ENCODE measurements at regions not wholly inside any gene's neighbourhood (a gene's known extent, or its start where the extent isn't known, plus 50 kb on each side); places are given as distances from the start of the nearest gene placed in this dataset.

- H3K27ac ChIP-seq: no peak overlapping the region
- no peaks in the 10 kb centered on the region for H4K20me1 ChIP-seq (ENCODE audit: insufficient read depth)
- no peak for TF ChIP-seq CTCF (conservative IDR thresholded peaks at IDR 0.05; ENCODE audit: low read depth, low read length)
- H3K4me2 ChIP-seq: no peak overlapping the region
- no peaks in the 10 kb centered on the region for H3K36me3 ChIP-seq (ENCODE audit: insufficient read depth)
- H3K79me2 ChIP-seq (ENCODE audit: insufficient read depth, low read depth): no peaks in the 10 kb centered on the region
- H3K9ac ChIP-seq: no peak overlapping the region
- no peak overlapping the region for H2AFZ ChIP-seq (ENCODE audit: low read depth)
- H3K27me3 ChIP-seq (ENCODE audit: insufficient read depth, low read depth): no peaks in the 10 kb centered on the region
- H3K4me1 ChIP-seq (ENCODE audit: low read depth, poor library complexity, severe bottlenecking): peaks cover 10% of the 10 kb centered on the region
- H3K4me3 ChIP-seq (IDR thresholded peaks at IDR 0.05; ENCODE audit: insufficient read depth, low read depth, low read length): no peak overlapping the region
These were observed 270.0 kb upstream of the JAG1 start for GRCh38 chr20:10943686-10944265.

DNA sequence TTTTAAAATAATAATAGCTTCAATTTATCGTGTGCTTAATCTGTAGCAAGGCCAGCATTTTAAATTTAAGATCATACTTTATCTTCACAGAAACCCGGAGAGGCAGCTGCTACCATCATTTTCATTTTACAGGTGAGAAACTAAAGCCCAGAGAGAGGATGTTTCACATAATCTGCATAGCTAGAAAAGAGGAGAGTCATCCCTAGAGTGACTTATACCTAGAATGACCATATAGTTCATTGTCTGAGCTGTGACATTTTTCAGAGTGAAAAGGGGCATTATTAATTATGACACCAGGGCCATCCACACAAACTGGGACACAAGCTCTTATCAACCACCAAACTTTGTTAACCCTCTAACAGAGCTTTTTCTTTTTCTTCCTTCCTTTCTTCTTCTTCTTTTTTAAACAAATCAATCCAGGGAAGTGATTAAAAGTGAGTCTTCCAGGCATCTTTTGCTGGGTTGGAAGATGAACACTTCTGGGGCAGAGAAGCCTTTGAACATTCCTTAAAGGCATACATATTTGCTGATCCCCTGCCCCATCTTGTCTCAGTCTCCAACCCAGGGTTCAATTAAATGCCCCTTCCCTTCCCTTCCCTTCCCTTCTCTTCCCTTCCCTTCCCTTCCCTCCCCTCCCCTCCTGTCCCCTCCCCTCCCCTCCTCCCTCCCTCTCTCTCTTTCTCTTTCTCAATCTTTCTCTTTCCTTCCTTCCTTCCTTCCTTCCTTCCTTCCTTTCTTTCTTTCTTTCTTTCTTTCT lies 272.5 kb upstream of the JAG1 start:
- Histone ChIP-seq H3K79me2 (ENCODE audit: insufficient read depth, low read depth) (no peaks in the 10 kb centered on the region), H2AFZ (ENCODE audit: low read depth) (no peak overlapping the region), H3K4me1 (ENCODE audit: low read depth, poor library complexity, severe bottlenecking) (no peaks in the 10 kb centered on the region), H3K27ac (no peak overlapping the region), H4K20me1 (ENCODE audit: insufficient read depth) (no peaks in the 10 kb centered on the region), H3K4me3 (IDR thresholded peaks at IDR 0.05; ENCODE audit: insufficient read depth, low read depth, low read length) (no peak overlapping the region), H3K36me3 (ENCODE audit: insufficient read depth) (no peaks in the 10 kb centered on the region), H3K4me2 (no peak overlapping the region), H3K9ac (no peak overlapping the region), H3K27me3 (ENCODE audit: insufficient read depth, low read depth) (no peaks in the 10 kb centered on the region)
- no peak for TF ChIP-seq CTCF (conservative IDR thresholded peaks at IDR 0.05; ENCODE audit: low read depth, low read length)

DNA sequence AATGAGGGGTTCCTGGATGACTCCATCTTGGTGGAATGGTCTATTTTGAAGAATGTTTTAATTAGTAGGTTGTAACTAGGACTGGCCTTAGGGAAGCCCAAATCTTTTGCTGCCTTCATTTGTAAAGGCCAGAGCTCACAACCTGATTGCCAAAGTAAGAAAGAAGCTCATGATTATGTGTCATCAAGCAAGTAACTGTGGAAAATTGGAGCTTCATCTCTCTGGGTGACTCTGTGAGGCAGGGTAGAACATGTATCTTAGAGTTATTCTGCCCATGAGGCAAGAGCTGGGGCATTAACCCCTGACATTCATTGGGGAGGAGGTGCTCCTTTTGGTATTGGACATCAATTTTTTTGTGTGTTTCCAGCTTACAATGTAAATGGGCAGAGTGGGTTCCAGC lies 273.9 kb upstream of the JAG1 start:
- TF ChIP-seq CTCF (conservative IDR thresholded peaks at IDR 0.05; ENCODE audit: low read depth, low read length): no peak
- no peaks in the 10 kb centered on the region for H3K79me2 ChIP-seq (ENCODE audit: insufficient read depth, low read depth)

DNA sequence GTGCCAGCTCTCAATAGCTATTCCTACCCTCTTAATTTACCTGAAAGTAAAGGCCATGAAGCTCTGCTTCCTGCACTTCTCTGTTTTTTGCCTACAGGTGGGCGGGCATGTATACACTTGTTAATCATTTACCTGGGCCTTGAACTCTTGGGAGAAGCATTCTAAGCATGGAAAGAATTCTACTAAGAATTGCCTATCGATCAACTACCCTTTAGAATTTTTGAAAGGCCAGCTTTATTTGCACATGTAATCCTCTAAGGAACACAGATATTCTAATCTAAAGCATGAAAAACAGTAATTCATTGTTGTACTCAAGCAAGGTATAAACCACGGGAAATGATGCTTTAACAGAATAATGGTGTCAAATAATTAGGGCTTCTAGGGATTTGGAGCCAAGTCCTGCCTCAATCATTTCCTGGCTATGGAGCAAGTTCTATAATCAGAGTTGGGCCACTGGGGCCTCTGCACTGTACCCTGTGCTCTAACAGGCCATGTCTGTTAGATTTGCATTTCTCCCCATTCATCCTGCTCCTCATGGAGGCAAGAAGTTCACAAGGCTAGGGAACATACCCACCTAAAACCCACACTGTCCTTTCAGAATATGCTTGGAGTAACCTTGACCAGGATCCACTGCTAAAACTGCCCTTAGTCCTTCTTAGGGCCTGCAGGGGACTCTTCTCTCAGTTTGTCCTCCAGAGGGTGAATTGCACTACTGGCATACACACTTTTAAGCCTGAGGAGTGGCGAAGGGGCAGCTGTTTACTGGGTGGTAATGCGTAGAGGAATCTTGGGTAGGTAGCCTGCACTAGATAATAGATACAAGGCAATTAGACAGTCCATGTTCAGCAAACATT lies 276.4 kb upstream of the JAG1 start:
- Histone ChIP-seq H3K27me3 (ENCODE audit: insufficient read depth, low read depth) (no peaks in the 10 kb centered on the region), H3K4me3 (IDR thresholded peaks at IDR 0.05; ENCODE audit: insufficient read depth, low read depth, low read length) (no peak overlapping the region), H4K20me1 (ENCODE audit: insufficient read depth) (no peaks in the 10 kb centered on the region), H3K27ac (no peak overlapping the region), H3K79me2 (ENCODE audit: insufficient read depth, low read depth) (no peaks in the 10 kb centered on the region), H3K4me1 (ENCODE audit: low read depth, poor library complexity, severe bottlenecking) (no peaks in the 10 kb centered on the region), H3K36me3 (ENCODE audit: insufficient read depth) (no peaks in the 10 kb centered on the region), H3K4me2 (no peak overlapping the region), H3K9ac (no peak overlapping the region), H2AFZ (ENCODE audit: low read depth) (no peak overlapping the region)
- no peak for TF ChIP-seq CTCF (conservative IDR thresholded peaks at IDR 0.05; ENCODE audit: low read depth, low read length)

More for the DNA sequence above, 273.9 kb upstream of the JAG1 start:
- Histone ChIP-seq H3K9ac (no peak overlapping the region), H3K27me3 (ENCODE audit: insufficient read depth, low read depth) (no peaks in the 10 kb centered on the region), H4K20me1 (ENCODE audit: insufficient read depth) (no peaks in the 10 kb centered on the region), H3K27ac (no peak overlapping the region), H3K4me1 (ENCODE audit: low read depth, poor library complexity, severe bottlenecking) (no peaks in the 10 kb centered on the region), H3K4me3 (IDR thresholded peaks at IDR 0.05; ENCODE audit: insufficient read depth, low read depth, low read length) (no peak overlapping the region), H2AFZ (ENCODE audit: low read depth) (no peak overlapping the region), H3K36me3 (ENCODE audit: insufficient read depth) (no peaks in the 10 kb centered on the region), H3K4me2 (no peak overlapping the region)

Measured in KMS-11 (cell line).